Tibial artery (tissue), 4 donors: ENCODE measurements at regions not wholly inside any gene's neighbourhood (a gene's known extent, or its start where the extent isn't known, plus 50 kb on each side); places are given as distances from the start of the nearest gene placed in this dataset.

Source experiments
- DNase-seq, 2 donors: peaks; one replicate each; pipeline ENCODE4 v3.0.0-alpha.2; 2019
- H3K27ac ChIP-seq, 2 donors: fragments of 200-600 bp; sonication (generic) in 1 of 2; 1 replicate in 1 of 2; 2 replicates in 1 of 2; pipeline ENCODE4 v1.5.1; 2018 to 2019; ENCODE audit warnings: mild to moderate bottlenecking in 1 of 2
- H3K27me3 ChIP-seq, 2 donors: fragments of 200-600 bp; sonication (generic) in 1 of 2; one replicate each; pipeline versions ENCODE4 v1.5.1 to v1.6.0; 2016 to 2019
- H3K36me3 ChIP-seq, 3 donors: fragments of 200-600 bp; sonication (generic) in 2 of 3; one replicate each; pipeline ENCODE4 v1.5.1; 2016 to 2019; ENCODE audit warnings: mild to moderate bottlenecking in 2 of 3
- H3K4me1 ChIP-seq, 4 donors: fragments of 200-600 bp; sonication (generic) in 2 of 4; 1 replicate in 3 of 4; 2 replicates in 1 of 4; pipeline ENCODE4 v1.5.1; 2016 to 2019
- H3K4me3 ChIP-seq, 2 donors: fragments of 200-600 bp; sonication (generic) in 1 of 2; 1 replicate in 1 of 2; 2 replicates in 1 of 2; pipeline ENCODE4 v1.5.1; 2018 to 2019; ENCODE audit warnings: mild to moderate bottlenecking in 2 of 2
- H3K9me3 ChIP-seq, 3 donors: fragments of 200-600 bp; sonication (generic) in 1 of 3; one replicate each; pipeline ENCODE4 v1.5.1; 2016 to 2019
- intact Hi-C: fragments of 100-400 bp; cut with DNase I; formaldehyde crosslinking; loops from one replicate; pipeline ENCODE4 v1.15.0; 2023; ENCODE audit warnings: low total_unique reads
- TF ChIP-seq, protein P1 (sequence below), 2 experiments: fragments of 200-600 bp in 1 of 2; fragments of 450-650 bp in 1 of 2; IDR thresholded peaks; one replicate each; pipeline ENCODE4 v1.5.1; 2017 to 2019; ENCODE audit warnings: antibody characterized with exemption in 2 of 2, mild to moderate bottlenecking in 1 of 2, moderate library complexity in 1 of 2

DNA sequence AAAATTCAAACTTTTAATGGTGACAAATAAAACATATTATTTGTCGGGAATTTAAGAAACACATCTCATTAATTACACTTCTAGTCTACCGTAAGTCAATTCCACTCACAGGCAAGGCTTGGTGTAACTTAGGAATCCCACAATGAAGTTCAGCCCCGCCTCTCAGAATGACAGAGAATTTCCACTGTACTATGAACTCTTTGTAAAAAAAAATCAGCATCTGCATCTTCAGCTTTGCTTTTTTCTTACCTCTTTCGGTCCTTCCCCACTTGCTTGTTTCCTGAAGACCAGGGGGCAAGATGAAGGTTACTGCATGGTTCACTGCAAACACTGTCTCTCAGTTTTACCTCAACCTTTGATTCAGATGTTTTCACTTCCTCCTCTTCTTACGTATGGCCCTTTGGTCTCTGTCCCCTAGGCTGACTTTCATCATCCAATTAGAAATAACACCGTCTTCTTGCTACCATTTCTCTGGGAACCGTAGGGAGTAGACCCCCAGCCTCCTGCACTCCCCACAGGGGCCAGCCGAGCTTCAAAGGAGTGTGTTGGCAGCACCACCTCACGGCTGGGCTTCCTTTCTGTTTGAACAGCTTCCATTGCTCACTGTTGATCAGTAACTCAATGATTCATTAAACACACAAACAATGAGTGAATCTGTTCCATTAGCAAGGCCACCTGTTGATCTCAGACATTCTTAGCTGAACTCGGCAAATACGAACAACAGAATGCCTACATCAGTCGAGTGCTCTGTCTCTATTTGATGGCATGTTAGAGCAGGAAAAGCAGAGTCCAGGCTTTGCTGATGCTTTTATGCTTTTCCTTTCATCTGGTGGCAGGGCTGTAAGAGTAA is 343.0 kb downstream of the BMP4 start:
- Histone ChIP-seq H3K4me1 (no peaks in the 10 kb centered on the region), H3K4me3 (no peak overlapping the region), H3K27me3 (no peaks in the 10 kb centered on the region), H3K9me3 (no peaks in the 10 kb centered on the region), H3K36me3 (no peaks in the 10 kb centered on the region), H3K27ac (no peak overlapping the region)
- intact Hi-C loops, result no loop called here
- TF ChIP-seq, protein P1, sequence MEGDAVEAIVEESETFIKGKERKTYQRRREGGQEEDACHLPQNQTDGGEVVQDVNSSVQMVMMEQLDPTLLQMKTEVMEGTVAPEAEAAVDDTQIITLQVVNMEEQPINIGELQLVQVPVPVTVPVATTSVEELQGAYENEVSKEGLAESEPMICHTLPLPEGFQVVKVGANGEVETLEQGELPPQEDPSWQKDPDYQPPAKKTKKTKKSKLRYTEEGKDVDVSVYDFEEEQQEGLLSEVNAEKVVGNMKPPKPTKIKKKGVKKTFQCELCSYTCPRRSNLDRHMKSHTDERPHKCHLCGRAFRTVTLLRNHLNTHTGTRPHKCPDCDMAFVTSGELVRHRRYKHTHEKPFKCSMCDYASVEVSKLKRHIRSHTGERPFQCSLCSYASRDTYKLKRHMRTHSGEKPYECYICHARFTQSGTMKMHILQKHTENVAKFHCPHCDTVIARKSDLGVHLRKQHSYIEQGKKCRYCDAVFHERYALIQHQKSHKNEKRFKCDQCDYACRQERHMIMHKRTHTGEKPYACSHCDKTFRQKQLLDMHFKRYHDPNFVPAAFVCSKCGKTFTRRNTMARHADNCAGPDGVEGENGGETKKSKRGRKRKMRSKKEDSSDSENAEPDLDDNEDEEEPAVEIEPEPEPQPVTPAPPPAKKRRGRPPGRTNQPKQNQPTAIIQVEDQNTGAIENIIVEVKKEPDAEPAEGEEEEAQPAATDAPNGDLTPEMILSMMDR (IDR thresholded peaks at IDR 0.05), result no peak
- DNase-seq, result no peak

DNA sequence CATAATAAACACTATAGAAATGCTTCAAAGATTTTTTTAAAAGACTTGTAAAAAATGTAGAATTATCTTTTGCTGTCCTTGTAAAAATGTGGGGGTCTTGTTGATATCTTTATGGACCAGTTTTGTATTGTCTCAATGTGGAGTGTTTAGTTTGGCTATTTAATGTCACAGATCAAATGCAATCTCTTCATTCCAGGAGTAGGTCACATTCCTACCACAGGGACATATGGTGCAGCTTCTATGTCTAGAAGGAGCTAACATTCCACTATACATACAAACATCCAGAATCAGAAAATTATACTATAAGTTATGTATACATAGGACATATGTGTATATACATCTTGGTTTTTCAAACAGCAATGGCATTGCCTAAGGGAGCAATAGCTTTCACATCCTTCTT is 345.7 kb downstream of the BMP4 start:
- Histone ChIP-seq H3K27me3 (no peaks in the 10 kb centered on the region), H3K27ac (no peak overlapping the region), H3K9me3 (no peaks in the 10 kb centered on the region), H3K4me1 (no peaks in the 10 kb centered on the region), H3K4me3 (no peak overlapping the region), H3K36me3 (no peaks in the 10 kb centered on the region)
- intact Hi-C loops, result no loop called here
- no peak for DNase-seq
- TF ChIP-seq, protein P1 (IDR thresholded peaks at IDR 0.05), result no peak

DNA sequence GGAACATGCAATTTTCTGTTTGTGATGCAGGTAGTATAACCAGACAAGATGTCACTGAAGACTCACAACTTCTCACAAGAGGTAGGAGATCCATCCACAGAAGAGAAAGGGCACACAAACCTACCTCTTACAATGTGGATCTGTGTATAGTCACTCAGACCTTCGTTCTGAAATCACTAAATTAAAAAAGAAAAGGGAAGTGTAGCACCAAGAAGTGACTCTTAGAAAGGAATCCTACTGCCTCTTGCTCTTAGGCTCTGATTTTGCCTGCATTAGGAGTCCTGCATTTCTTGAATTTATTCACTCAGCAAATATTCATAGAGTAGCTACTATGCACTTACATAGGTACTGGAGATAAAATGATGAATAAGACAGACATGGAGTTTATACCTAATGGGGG is 347.6 kb downstream of the BMP4 start:
- intact Hi-C loops, result no loop called here
- no peak for DNase-seq
- Histone ChIP-seq H3K36me3 (no peaks in the 10 kb centered on the region), H3K4me3 (no peak overlapping the region), H3K4me1 (no peaks in the 10 kb centered on the region), H3K9me3 (no peaks in the 10 kb centered on the region), H3K27me3 (no peaks in the 10 kb centered on the region), H3K27ac (no peak overlapping the region)
- TF ChIP-seq, protein P1 (IDR thresholded peaks at IDR 0.05), result no peak

DNA sequence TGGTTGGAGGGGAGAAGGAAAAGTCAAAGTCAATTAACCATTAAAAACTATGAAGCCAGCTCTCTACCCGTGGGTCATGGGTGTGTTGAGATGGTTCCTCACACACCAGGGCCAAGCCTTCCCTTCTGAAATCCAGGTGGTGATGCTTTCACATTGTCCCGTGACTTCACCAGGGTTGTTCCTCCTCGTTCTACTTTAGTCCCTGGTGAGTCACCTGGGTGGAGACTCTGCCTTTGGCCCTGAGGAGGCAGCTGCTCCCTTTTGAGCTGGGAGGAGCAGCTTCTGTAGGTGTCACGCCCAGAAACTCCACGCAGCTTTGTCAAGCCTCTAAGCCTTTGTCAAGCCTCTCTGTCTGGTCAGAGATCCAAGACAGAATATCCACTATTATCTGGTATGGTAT is 348.3 kb downstream of the BMP4 start:
- intact Hi-C loops, result no loop called here
- Histone ChIP-seq H3K27ac (no peak overlapping the region), H3K27me3 (no peaks in the 10 kb centered on the region), H3K36me3 (no peaks in the 10 kb centered on the region), H3K9me3 (no peaks in the 10 kb centered on the region), H3K4me1 (no peaks in the 10 kb centered on the region), H3K4me3 (no peak overlapping the region)
- DNase-seq, result no peak
- TF ChIP-seq, protein P1 (IDR thresholded peaks at IDR 0.05), result no peak

DNA sequence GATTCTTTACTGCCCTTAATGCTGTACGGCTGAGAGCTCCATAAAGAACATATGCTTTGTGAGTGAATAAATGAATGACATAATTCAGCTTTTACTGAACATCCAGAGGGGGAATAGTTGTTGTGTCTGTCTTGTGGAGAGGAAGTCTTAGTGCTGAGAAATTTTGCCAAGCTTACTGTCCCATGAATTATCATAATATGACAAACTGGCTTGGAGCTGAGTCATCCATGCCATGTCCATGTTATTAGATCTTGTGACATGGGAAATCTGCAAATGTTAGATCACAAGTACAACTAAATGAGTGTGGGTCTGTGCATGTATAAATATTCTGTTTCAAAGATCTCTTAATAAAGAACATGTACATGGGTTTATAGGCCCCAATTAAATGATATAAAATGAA is 350.4 kb downstream of the BMP4 start:
- Histone ChIP-seq H3K9me3 (no peaks in the 10 kb centered on the region), H3K27ac (no peak overlapping the region), H3K4me3 (no peak overlapping the region), H3K4me1 (no peaks in the 10 kb centered on the region), H3K27me3 (no peaks in the 10 kb centered on the region), H3K36me3 (no peaks in the 10 kb centered on the region)
- intact Hi-C loops, result no loop called here
- no peak for DNase-seq
- TF ChIP-seq, protein P1 (IDR thresholded peaks at IDR 0.05), result no peak
